Endothelial cell of umbilical vein (primary cell): ENCODE measurements at regions not wholly inside any gene's neighbourhood (a gene's known extent, or its start where the extent isn't known, plus 50 kb on each side); places are given as distances from the start of the nearest gene placed in this dataset.
"Not testable (repeated sequence)": the region's sequence is repeated elsewhere in the genome, so short reads cannot be mapped to it uniquely, and the experiment has no call there.

Source experiments
- BruUV-seq: library from RNA; stranded (reverse); fragments of 400-500 nt; replicated peaks from 2 replicates; lab custom pipeline; 2021; lab: Mats Ljungman, UMichigan
- CTCF ChIA-PET: fragments of 300-600, 350-600 bp; sonication (Branson Sonifier 250); formaldehyde crosslinking; loops from one replicate; lab custom pipeline; 2021; ENCODE audit warnings: antibody characterized with exemption, inconsistent platforms; lab: Charles Lee
- POLR2A ChIA-PET: fragments of 300-600, 350-600 bp; sonication (Branson Sonifier 250); formaldehyde crosslinking; loops from one replicate; lab custom pipeline; 2021; ENCODE audit warnings: antibody characterized with exemption, inconsistent platforms; lab: Charles Lee
- DNase-seq: peaks from one replicate; pipeline ENCODE4 v3.0.0-alpha.2; 2011; ENCODE audit warnings: low read depth, low spot score
- FAIRE-seq: peaks from 2 replicates; lab custom pipeline; 2011; peaks lifted over from hg19 to GRCh38; lab: Jason Lieb, UNC
- H2AFZ ChIP-seq: 2 replicates; pipeline ENCODE4 v1.6.0; 2012; ENCODE audit warnings: low read depth, low read length, control low read depth, inconsistent platforms
- H3K27ac ChIP-seq: 2 replicates; pipeline ENCODE4 v1.5.1; 2011; ENCODE audit warnings: low read depth, mild to moderate bottlenecking, control low read depth, low read length, moderate library complexity; ENCODE audit not compliant: insufficient read depth
- H3K27me3 ChIP-seq, 2 experiments: 2 replicates each; pipeline versions ENCODE4 v1.6.0 to v1.6.1; 2011; ENCODE audit warnings: low read length in 2 of 2, mixed read lengths in 1 of 2; ENCODE audit not compliant: control insufficient read depth in 2 of 2, insufficient read depth in 2 of 2
- H3K36me3 ChIP-seq, 2 experiments: 2 replicates in 1 of 2; 3 replicates in 1 of 2; pipeline ENCODE4 v1.5.1; 2011; ENCODE audit warnings: low read length in 2 of 2, mild to moderate bottlenecking in 1 of 2, moderate library complexity in 1 of 2; ENCODE audit not compliant: control insufficient read depth in 2 of 2, insufficient read depth in 2 of 2; ENCODE audit errors: extremely low read depth in 1 of 2
- H3K4me1 ChIP-seq: 3 replicates; pipeline ENCODE4 v1.5.1; 2011; ENCODE audit warnings: mild to moderate bottlenecking, low read length; ENCODE audit not compliant: control insufficient read depth, insufficient read depth; ENCODE audit errors: extremely low read depth
- H3K4me2 ChIP-seq: 2 replicates; pipeline ENCODE4 v1.6.1; 2011; ENCODE audit warnings: low read length, control low read depth, mixed read lengths; ENCODE audit not compliant: insufficient read depth
- H3K4me3 ChIP-seq, 3 experiments: fragments of 200-600 bp in 1 of 3; sonication (generic), shearing (Covaris generic) in 1 of 3; replicated peaks in 1 of 3; 2 replicates each; pipeline ENCODE4 v1.5.1; 2011 to 2016; ENCODE audit warnings: control low read depth in 3 of 3, low read length in 3 of 3, mild to moderate bottlenecking in 2 of 3, inconsistent platforms in 1 of 3, low read depth in 1 of 3, moderate library complexity in 1 of 3; ENCODE audit not compliant: insufficient read depth in 1 of 3
- H3K79me2 ChIP-seq: 2 replicates; pipeline ENCODE4 v1.6.0; 2012; ENCODE audit warnings: low read length, inconsistent platforms; ENCODE audit not compliant: control insufficient read depth, insufficient read depth
- H3K9ac ChIP-seq: replicated peaks from 2 replicates; pipeline ENCODE3; 2011; ENCODE audit warnings: low read length, control low read depth; ENCODE audit not compliant: insufficient read depth; ENCODE audit errors: extremely low read depth
- H3K9me1 ChIP-seq: replicated peaks from 3 replicates; pipeline ENCODE4 v1.6.0; 2011; ENCODE audit warnings: mild to moderate bottlenecking, low read length; ENCODE audit not compliant: control insufficient read depth, insufficient read depth; ENCODE audit errors: extremely low read depth
- H3K9me3 ChIP-seq: replicated peaks from 2 replicates; pipeline ENCODE4 v1.5.1; 2012; ENCODE audit warnings: low read length, inconsistent platforms; ENCODE audit not compliant: control insufficient read depth, insufficient read depth
- H4K20me1 ChIP-seq: replicated peaks from 2 replicates; pipeline ENCODE3; 2011; ENCODE audit warnings: mild to moderate bottlenecking, low read length; ENCODE audit not compliant: control insufficient read depth, insufficient read depth; ENCODE audit errors: extremely low read depth
- FOS ChIP-seq: IDR thresholded peaks from 2 replicates; pipeline ENCODE4 v1.6.1; 2011; ENCODE audit warnings: mild to moderate bottlenecking, low read length, moderate library complexity, borderline replicate concordance; ENCODE audit not compliant: insufficient read depth
- JUN ChIP-seq: IDR thresholded peaks from 2 replicates; pipeline ENCODE4 v1.6.1; 2011; ENCODE audit warnings: borderline replicate concordance, low read depth; ENCODE audit not compliant: insufficient read length, insufficient read depth
- MAX ChIP-seq: IDR thresholded peaks from 2 replicates; pipeline ENCODE4 v1.6.1; 2011; ENCODE audit not compliant: insufficient read depth, insufficient read length
- MYC ChIP-seq: IDR thresholded peaks from one replicate; pipeline ENCODE4 v1.6.1; 2011; ENCODE audit warnings: mild to moderate bottlenecking, low read depth, low read length
- POLR2AphosphoS5 ChIP-seq: IDR thresholded peaks from 2 replicates; pipeline ENCODE4 v1.6.1; 2012; ENCODE audit warnings: low read depth, mild to moderate bottlenecking, control low read depth, low read length, moderate library complexity; ENCODE audit not compliant: insufficient read depth
- dilution Hi-C: fragments of 300-500 bp; cut with MboI; formaldehyde crosslinking; loops from one replicate; pipeline ENCODE4 v1.15.0; 2019; ENCODE audit warnings: low sequenced_read_pairs; ENCODE audit not compliant: extremely low pct_ligation_motif_present
- intact Hi-C: fragments of 100-400 bp; cut with micrococcal nuclease; formaldehyde crosslinking; loops from one replicate; pipeline ENCODE4 v1.10.0; 2022
- TF ChIP-seq, protein P1 (sequence below), 2 donors: IDR thresholded peaks; 1 replicate in 1 of 2; 2 replicates in 1 of 2; pipeline ENCODE4 v1.5.1; 2011; ENCODE audit warnings: low read length in 2 of 2, mild to moderate bottlenecking in 2 of 2, moderate library complexity in 2 of 2, control low read depth in 1 of 2, inconsistent platforms in 1 of 2, low read depth in 1 of 2; ENCODE audit not compliant: insufficient read depth in 1 of 2; ENCODE audit errors: extremely low read depth in 1 of 2

DNA sequence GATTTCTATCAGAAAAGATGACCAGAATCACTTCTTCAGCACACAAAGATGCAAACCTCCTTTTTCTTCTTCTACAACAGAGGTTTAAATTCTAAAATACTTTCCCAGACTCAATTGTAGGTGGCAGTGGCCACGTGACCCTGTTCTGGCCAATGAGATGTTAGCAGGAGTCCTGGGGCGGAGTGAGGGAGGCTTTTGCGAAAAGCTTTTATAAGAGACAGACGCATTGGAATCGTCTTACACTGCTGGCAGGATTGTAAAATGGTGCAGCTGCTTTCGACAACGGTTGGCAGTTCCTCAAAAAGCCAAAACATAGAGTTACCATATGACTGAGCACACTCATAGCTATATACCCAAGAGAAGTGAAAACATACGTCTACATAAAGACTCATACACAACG is 87.0 kb upstream of the MAGI3 start:
- no peaks in the 10 kb centered on the region for H3K9me3 ChIP-seq
- no peak for FAIRE-seq
- ChIA-PET POLR2A (no interaction called here), CTCF (no interaction called here)
- no peaks in the 10 kb centered on the region for H3K4me1 ChIP-seq
- no TSS peak for BruUV-seq
- H3K27me3 ChIP-seq, result peaks cover 10 to 12% of the 10 kb centered on the region in 2 experiments
- H3K9ac ChIP-seq, result no peak overlapping the region
- H4K20me1 ChIP-seq, result no peaks in the 10 kb centered on the region
- intact Hi-C loops (no loop called here), dilution Hi-C loops (no loop called here)
- TF ChIP-seq FOS (no peak), JUN (no peak), MYC (no peak), POLR2AphosphoS5 (no peak), MAX (no peak)
- TF ChIP-seq, protein P1, sequence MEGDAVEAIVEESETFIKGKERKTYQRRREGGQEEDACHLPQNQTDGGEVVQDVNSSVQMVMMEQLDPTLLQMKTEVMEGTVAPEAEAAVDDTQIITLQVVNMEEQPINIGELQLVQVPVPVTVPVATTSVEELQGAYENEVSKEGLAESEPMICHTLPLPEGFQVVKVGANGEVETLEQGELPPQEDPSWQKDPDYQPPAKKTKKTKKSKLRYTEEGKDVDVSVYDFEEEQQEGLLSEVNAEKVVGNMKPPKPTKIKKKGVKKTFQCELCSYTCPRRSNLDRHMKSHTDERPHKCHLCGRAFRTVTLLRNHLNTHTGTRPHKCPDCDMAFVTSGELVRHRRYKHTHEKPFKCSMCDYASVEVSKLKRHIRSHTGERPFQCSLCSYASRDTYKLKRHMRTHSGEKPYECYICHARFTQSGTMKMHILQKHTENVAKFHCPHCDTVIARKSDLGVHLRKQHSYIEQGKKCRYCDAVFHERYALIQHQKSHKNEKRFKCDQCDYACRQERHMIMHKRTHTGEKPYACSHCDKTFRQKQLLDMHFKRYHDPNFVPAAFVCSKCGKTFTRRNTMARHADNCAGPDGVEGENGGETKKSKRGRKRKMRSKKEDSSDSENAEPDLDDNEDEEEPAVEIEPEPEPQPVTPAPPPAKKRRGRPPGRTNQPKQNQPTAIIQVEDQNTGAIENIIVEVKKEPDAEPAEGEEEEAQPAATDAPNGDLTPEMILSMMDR (IDR thresholded peaks at IDR 0.05; ENCODE audit: extremely low read depth in 1 of 2, insufficient read depth in 1 of 2, low read depth in 1 of 2, low read length in 2 of 2), result no peak
- H2AFZ ChIP-seq, result no peak overlapping the region
- no peak for DNase-seq
- H3K4me3 ChIP-seq, result no peak overlapping the region
- H3K4me2 ChIP-seq, result no peak overlapping the region
- H3K79me2 ChIP-seq, result no peaks in the 10 kb centered on the region
- H3K9me1 ChIP-seq, result no peaks in the 10 kb centered on the region
- no peaks in the 10 kb centered on the region for H3K36me3 ChIP-seq
- H3K27ac ChIP-seq, result no peak overlapping the region

GRCh38 chr1:113305029-113305428 is 85.3 kb upstream of the MAGI3 start:
- H3K27me3 ChIP-seq, result peaks cover 8 to 12% of the 10 kb centered on the region in 2 experiments
- BruUV-seq, FAIRE-seq, CTCF ChIA-PET, H2AFZ ChIP-seq, H3K4me1 ChIP-seq, dilution Hi-C loops, DNase-seq, H3K9me1 ChIP-seq, H4K20me1 ChIP-seq, H3K27ac ChIP-seq, POLR2A ChIA-PET, H3K36me3 ChIP-seq, H3K79me2 ChIP-seq, H3K4me3 ChIP-seq, H3K9ac ChIP-seq, H3K9me3 ChIP-seq, intact Hi-C loops, H3K4me2 ChIP-seq: not testable (repeated sequence)
